ENCODE measurements at regions not wholly inside any gene's neighbourhood (a gene's known extent, or its start where the extent isn't known, plus 50 kb on each side); places are given as distances from the start of the nearest gene placed in this dataset.

- intact Hi-C loops (cut with DNase I), result no loop called here
- Histone ChIP-seq H3K4me3 (no peak overlapping the region), H3K9me3 (no peaks in the 10 kb centered on the region), H3K36me3 (no peaks in the 10 kb centered on the region), H3K27ac (no peak overlapping the region), H3K4me1 (ENCODE audit: insufficient read depth) (no peaks in the 10 kb centered on the region), H3K27me3 (no peaks in the 10 kb centered on the region)
- TF ChIP-seq POLR2A (IDR thresholded peaks at IDR 0.05) (no peak), EP300 (IDR thresholded peaks at IDR 0.05) (no peak)
- TF ChIP-seq, protein P1, sequence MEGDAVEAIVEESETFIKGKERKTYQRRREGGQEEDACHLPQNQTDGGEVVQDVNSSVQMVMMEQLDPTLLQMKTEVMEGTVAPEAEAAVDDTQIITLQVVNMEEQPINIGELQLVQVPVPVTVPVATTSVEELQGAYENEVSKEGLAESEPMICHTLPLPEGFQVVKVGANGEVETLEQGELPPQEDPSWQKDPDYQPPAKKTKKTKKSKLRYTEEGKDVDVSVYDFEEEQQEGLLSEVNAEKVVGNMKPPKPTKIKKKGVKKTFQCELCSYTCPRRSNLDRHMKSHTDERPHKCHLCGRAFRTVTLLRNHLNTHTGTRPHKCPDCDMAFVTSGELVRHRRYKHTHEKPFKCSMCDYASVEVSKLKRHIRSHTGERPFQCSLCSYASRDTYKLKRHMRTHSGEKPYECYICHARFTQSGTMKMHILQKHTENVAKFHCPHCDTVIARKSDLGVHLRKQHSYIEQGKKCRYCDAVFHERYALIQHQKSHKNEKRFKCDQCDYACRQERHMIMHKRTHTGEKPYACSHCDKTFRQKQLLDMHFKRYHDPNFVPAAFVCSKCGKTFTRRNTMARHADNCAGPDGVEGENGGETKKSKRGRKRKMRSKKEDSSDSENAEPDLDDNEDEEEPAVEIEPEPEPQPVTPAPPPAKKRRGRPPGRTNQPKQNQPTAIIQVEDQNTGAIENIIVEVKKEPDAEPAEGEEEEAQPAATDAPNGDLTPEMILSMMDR (IDR thresholded peaks at IDR 0.05), result no peak
- 64 to 90% (median 88%) methylated on average over 1 of the region's 1 CpG for WGBS, 3 donors
- no peak for DNase-seq
These were observed 103.7 kb downstream of the MEX3B start for GRCh38 chr15:81942157-81942556.

DNA sequence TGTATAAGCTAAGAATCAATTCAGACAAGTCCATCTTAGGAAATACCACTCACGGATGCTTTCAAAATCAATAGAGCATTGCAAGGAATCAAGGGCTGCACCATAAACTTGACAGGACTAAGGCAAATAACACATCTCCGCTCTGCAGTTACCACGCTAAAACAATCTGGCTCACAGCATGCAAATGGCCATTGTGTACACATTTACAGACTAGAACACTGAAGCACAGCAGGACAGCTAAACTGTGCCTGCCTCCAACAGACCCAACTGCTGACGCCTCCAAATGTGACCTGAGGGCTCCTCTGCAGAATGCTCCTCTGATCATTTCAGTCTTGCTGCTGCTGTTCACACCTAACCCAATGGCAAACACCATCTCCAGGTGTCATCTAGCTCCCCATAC lies 104.3 kb downstream of the MEX3B start:
- Histone ChIP-seq H3K27me3 (no peaks in the 10 kb centered on the region), H3K36me3 (no peaks in the 10 kb centered on the region), H3K9me3 (no peaks in the 10 kb centered on the region), H3K27ac (no peak overlapping the region), H3K4me3 (no peak overlapping the region), H3K4me1 (ENCODE audit: insufficient read depth) (no peaks in the 10 kb centered on the region)
- intact Hi-C loops (cut with DNase I), result no loop called here
- 67 to 83% (median 69%) methylated on average over 4 of the region's 4 CpGs for WGBS, 3 donors
- DNase-seq, result no peak
- TF ChIP-seq, protein P1 (IDR thresholded peaks at IDR 0.05), result no peak
- TF ChIP-seq POLR2A (IDR thresholded peaks at IDR 0.05), result no peak
- no peak for TF ChIP-seq EP300 (IDR thresholded peaks at IDR 0.05)

DNA sequence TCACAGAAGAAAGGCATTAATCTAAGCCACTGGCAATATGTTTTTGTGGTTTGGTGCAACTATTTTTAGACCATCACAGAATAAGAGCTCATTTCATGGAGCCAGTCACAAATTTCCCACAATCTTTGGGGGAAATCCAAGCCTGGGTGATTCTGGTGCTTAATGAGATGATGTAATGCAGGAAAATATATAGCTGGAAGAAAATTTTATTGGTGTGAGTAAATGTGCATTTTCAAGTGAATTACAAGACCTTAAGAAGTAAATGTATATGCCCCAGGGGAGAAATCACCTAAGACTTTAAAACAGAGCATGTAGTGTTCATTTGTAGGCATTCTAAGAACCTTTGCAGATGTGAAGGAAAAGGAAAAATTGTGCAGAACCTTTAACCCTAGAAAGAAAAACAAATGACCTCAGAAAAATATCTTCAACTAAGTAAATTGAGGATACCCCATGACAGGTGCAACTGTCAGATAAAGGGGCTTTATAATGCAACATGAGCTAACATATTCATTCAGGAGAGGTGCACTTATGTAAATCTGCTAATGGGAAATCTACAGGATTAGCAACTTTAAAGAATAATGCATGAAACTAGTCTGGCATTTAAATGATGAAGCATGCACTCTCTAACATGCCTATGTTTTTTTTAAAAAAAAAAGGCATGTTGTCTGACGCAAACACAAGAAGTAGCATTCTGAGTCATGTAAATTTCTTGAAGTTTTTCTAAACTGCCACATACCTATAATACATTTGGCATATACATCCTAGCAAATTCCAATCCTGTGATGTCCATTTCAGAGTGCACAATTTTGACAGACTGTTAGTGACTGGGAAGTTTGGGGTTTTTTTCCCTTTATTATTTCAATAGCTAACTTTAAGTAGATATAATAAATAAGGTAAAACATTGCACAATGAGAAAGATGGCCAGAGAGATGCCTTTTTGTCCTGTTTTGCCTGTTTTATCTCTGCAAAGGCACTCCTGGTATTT lies 105.1 kb downstream of the MEX3B start:
- no peaks in the 10 kb centered on the region for H3K36me3 ChIP-seq
- no peak for DNase-seq
- TF ChIP-seq EP300 (IDR thresholded peaks at IDR 0.05), result no peak
- TF ChIP-seq, protein P1 (IDR thresholded peaks at IDR 0.05), result no peak
- TF ChIP-seq POLR2A (IDR thresholded peaks at IDR 0.05), result no peak
- H3K27ac ChIP-seq, result no peak overlapping the region
- intact Hi-C loops (cut with DNase I), result no loop called here
- 73 to 79% (median 77%) methylated on average over 1 of the region's 1 CpG for WGBS, 3 donors
- no peaks in the 10 kb centered on the region for H3K4me1 ChIP-seq (ENCODE audit: insufficient read depth)
- no peaks in the 10 kb centered on the region for H3K27me3 ChIP-seq
- no peak overlapping the region for H3K4me3 ChIP-seq
- H3K9me3 ChIP-seq, result no peaks in the 10 kb centered on the region

DNA sequence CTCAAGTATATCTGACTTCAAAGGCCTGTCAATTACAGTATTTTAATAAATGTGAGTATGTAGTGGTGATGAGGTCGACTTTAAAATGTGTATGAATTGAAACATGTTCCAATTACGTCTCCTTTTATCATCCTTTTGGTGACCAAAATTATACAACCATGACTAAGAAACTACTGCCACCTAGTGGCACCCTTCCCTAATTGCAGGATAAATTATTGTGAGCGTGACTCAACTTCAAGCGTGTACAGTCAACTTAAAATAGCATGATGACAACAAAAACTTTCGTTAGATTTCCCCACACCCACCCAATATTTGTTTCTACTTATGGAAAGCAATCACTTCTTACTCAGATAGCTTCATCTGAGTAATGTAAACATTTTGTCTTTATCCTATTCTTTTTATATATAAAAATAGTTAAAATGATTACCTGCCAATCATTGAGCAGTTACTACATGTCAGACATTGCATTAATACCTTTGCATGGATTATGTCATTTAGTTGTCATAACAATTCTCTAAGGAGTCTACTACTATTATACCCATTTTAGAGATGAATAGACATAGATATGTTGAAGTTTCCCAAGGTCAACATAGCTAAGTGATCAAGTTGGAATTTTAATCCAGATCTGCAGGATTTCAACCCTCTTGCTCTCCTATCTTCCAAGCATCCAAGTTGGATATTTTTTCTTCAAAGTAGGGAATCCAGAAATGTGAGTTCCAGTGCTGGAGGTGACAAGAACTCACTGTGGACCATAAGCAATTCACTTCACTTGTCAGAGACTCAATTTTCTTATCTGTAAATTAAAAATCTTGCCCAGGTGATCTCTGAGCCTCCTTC lies 106.0 kb downstream of the MEX3B start:
- Histone ChIP-seq H3K9me3 (no peaks in the 10 kb centered on the region), H3K27me3 (no peaks in the 10 kb centered on the region), H3K4me1 (ENCODE audit: insufficient read depth) (no peaks in the 10 kb centered on the region), H3K36me3 (no peaks in the 10 kb centered on the region), H3K4me3 (no peak overlapping the region), H3K27ac (no peak overlapping the region)
- no peak for DNase-seq
- no peak for TF ChIP-seq POLR2A (IDR thresholded peaks at IDR 0.05)
- TF ChIP-seq, protein P1 (IDR thresholded peaks at IDR 0.05), result no peak
- TF ChIP-seq EP300 (IDR thresholded peaks at IDR 0.05), result no peak
- 43 to 53% (median 45%) methylated on average over 5 of the region's 5 CpGs for WGBS, 3 donors
- intact Hi-C loops (cut with DNase I), result no loop called here
